ENCODE measurements at regions not wholly inside any gene's neighbourhood (a gene's known extent, or its start where the extent isn't known, plus 50 kb on each side); places are given as distances from the start of the nearest gene placed in this dataset.
"Not testable (repeated sequence)": the region's sequence is repeated elsewhere in the genome, so short reads cannot be mapped to it uniquely, and the experiment has no call there.

DNA sequence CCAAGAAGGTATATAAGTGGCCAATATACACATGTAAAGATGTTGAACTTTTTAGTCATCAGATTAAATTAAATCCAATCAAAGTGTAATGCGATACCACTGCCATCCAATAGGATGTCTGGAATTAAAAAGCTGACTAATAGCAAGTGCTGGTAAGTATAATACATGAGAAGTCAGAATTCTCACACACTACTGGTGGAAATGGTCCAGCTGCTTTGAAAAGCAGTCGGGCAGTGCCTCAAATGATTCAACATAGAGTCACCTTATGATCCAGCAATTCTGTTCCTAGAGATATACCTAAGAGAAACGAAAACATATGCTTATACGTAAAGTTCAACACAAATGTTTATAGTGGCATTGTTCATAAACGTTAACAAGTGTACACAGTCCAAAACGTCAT is 124.1 kb upstream of the MYT1L start:
- ATAC-seq (replicated peaks in 1 of 4) = no peak
- Mint-ChIP-seq H3K4me3 (no peak overlapping the region), H3K27ac (no peak overlapping the region), H3K36me3 (no peaks in the 10 kb centered on the region), H3K9me3 (no peaks in the 10 kb centered on the region), H3K27me3 (peaks cover 4 to 14% of the 10 kb centered on the region in 2 donors), H3K4me1 (no peaks in the 10 kb centered on the region)
- no CpG with 5 or more reads among the region's 6 CpGs for WGBS (ENCODE audit: insufficient coverage)
- Histone ChIP-seq H3K36me3 (ENCODE audit: control insufficient read depth in 2 of 2, extremely low read depth in 1 of 2, insufficient read depth in 1 of 2, low read length in 1 of 2) (no peaks in the 10 kb centered on the region), H3K27ac (ENCODE audit: low read length) (no peak overlapping the region), H3K9me3 (no peaks in the 10 kb centered on the region), H3K4me1 (ENCODE audit: control insufficient read depth in 1 of 2, extremely low read depth in 1 of 2, insufficient read depth in 2 of 2, low read length in 2 of 2) (no peaks in the 10 kb centered on the region), H3K27me3 (replicated peaks in 1 of 2; ENCODE audit: control insufficient read depth in 2 of 2, extremely low read depth in 1 of 2, insufficient read depth in 2 of 2, low read length in 1 of 2) (no peaks in the 10 kb centered on the region), H3K4me3 (ENCODE audit: control insufficient read depth in 1 of 2, extremely low read depth in 1 of 2, low read length in 1 of 2) (no peak overlapping the region)
- DNase-seq = no peak
- CTCF ChIA-PET = no interaction called here
- POLR2A ChIA-PET = no interaction called here

DNA sequence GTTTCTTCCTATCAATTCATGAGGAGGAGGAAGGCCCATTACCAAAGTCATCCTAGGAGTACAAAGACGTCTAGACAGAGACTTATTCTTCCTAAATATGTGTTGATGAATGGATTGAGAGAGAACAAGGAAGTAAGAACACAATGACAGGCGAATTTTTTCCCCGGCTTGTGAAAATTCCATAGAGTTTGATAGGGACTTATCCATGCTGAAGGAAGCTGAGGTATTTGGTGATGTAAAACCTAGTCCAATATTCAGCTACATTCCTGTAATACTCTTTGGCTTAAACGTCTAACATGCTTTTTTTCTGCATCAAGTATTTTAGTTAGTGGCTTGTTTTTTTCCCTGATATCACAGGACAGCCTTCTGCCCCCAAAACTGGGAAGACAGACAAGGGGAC is 121.9 kb upstream of the MYT1L start:
- Mint-ChIP-seq H3K4me1 (no peaks in the 10 kb centered on the region), H3K9me3 (no peaks in the 10 kb centered on the region), H3K36me3 (no peaks in the 10 kb centered on the region), H3K27ac (no peak overlapping the region), H3K4me3 (no peak overlapping the region), H3K27me3 (peaks cover 4 to 11% of the 10 kb centered on the region in 2 donors)
- no peak overlapping the region for H3K27ac ChIP-seq (ENCODE audit: low read length)
- ChIA-PET POLR2A (no interaction called here), CTCF (no interaction called here)
- ATAC-seq (replicated peaks in 1 of 4) (no peak), DNase-seq (no peak)
- no peaks in the 10 kb centered on the region for H3K36me3 ChIP-seq (ENCODE audit: control insufficient read depth in 2 of 2, extremely low read depth in 1 of 2, insufficient read depth in 1 of 2, low read length in 1 of 2)
- H3K9me3 ChIP-seq = no peaks in the 10 kb centered on the region
- H3K4me1 ChIP-seq (ENCODE audit: control insufficient read depth in 1 of 2, extremely low read depth in 1 of 2, insufficient read depth in 2 of 2, low read length in 2 of 2) = no peaks in the 10 kb centered on the region
- no peaks in the 10 kb centered on the region for H3K27me3 ChIP-seq (replicated peaks in 1 of 2; ENCODE audit: control insufficient read depth in 2 of 2, extremely low read depth in 1 of 2, insufficient read depth in 2 of 2, low read length in 1 of 2)
- 83% methylated on average over 2 of the region's 4 CpGs for WGBS (ENCODE audit: insufficient coverage)
- no peak overlapping the region for H3K4me3 ChIP-seq (ENCODE audit: control insufficient read depth in 1 of 2, extremely low read depth in 1 of 2, low read length in 1 of 2)

DNA sequence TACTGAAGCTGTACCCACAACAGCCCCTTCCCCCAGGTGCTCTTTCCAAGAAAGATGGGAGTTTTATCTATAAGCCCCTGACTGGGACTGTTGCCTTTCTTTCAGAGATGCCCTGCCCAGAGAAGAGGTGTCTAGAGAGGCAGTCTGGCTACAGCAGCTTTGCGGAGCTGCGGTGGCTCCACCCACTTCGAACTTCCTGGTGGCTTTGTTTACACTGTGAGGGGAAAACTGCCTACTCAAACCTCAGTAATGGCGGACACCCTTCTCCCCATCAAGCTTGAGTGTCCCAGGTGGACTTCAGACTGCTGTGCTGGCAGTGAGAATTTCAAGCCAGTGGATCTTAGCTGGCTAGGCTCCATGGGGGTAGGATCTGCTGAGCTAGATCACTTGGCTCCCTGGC is 120.2 kb upstream of the MYT1L start:
- H3K4me3 Mint-ChIP-seq, H3K4me1 Mint-ChIP-seq: not testable (repeated sequence)
- peaks cover 4 to 11% of the 10 kb centered on the region in 2 donors for H3K27me3 Mint-ChIP-seq

DNA sequence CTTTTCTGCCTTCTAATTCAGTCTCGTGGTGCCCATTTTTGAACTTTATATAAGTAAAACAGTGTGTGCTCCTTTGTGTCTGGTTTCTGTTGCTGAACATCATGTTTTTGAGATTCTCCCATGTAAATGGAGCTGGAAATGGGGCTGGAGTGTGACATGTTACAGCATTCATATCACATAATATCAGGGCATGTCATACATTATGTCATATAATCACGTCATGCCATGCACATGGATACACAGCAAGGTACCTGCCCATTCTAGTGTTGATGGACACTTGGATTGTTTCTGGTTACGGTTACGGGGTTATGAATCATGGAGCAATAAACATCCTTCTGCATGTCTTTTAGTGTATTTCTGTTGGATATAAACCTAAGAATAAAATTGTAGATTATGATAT is 117.1 kb upstream of the MYT1L start:
- Histone ChIP-seq H3K27me3 (replicated peaks in 1 of 2; ENCODE audit: control insufficient read depth in 2 of 2, extremely low read depth in 1 of 2, insufficient read depth in 2 of 2, low read length in 1 of 2) (peaks cover 0 to 8% of the 10 kb centered on the region in 2 experiments), H3K27ac (ENCODE audit: low read length) (no peak overlapping the region), H3K4me1 (ENCODE audit: control insufficient read depth in 1 of 2, extremely low read depth in 1 of 2, insufficient read depth in 2 of 2, low read length in 2 of 2) (no peaks in the 10 kb centered on the region), H3K9me3 (no peaks in the 10 kb centered on the region), H3K36me3 (ENCODE audit: control insufficient read depth in 2 of 2, extremely low read depth in 1 of 2, insufficient read depth in 1 of 2, low read length in 1 of 2) (no peaks in the 10 kb centered on the region), H3K4me3 (ENCODE audit: control insufficient read depth in 1 of 2, extremely low read depth in 1 of 2, low read length in 1 of 2) (no peak overlapping the region)
- WGBS (ENCODE audit: insufficient coverage) = 60% methylated on average over 1 of the region's 4 CpGs
- ChIA-PET POLR2A (no interaction called here), CTCF (no interaction called here)
- Mint-ChIP-seq H3K36me3 (no peaks in the 10 kb centered on the region), H3K27ac (no peak overlapping the region), H3K9me3 (no peaks in the 10 kb centered on the region), H3K4me3 (no peak overlapping the region), H3K4me1 (no peaks in the 10 kb centered on the region), H3K27me3 (peaks cover 3 to 4% of the 10 kb centered on the region in 2 donors)
- DNase-seq = no peak
- no peak for ATAC-seq (replicated peaks in 1 of 4)

More for the DNA sequence above, 120.2 kb upstream of the MYT1L start:
- H3K27me3 ChIP-seq (replicated peaks in 1 of 2; ENCODE audit: control insufficient read depth in 2 of 2, extremely low read depth in 1 of 2, insufficient read depth in 2 of 2, low read length in 1 of 2); H3K27ac ChIP-seq (ENCODE audit: low read length); DNase-seq; CTCF ChIA-PET; H3K4me3 ChIP-seq (ENCODE audit: control insufficient read depth in 1 of 2, extremely low read depth in 1 of 2, low read length in 1 of 2); ATAC-seq (replicated peaks in 1 of 4); H3K36me3 ChIP-seq (ENCODE audit: control insufficient read depth in 2 of 2, extremely low read depth in 1 of 2, insufficient read depth in 1 of 2, low read length in 1 of 2); H3K9me3 Mint-ChIP-seq; H3K9me3 ChIP-seq; H3K4me1 ChIP-seq (ENCODE audit: control insufficient read depth in 1 of 2, extremely low read depth in 1 of 2, insufficient read depth in 2 of 2, low read length in 2 of 2); H3K36me3 Mint-ChIP-seq; H3K27ac Mint-ChIP-seq; POLR2A ChIA-PET: not testable (repeated sequence)
- 80% methylated on average over 1 of the region's 4 CpGs for WGBS (ENCODE audit: insufficient coverage)

GRCh38 chr2:2422621-2423020 is 91.5 kb upstream of the MYT1L start:
- H3K27ac Mint-ChIP-seq = no peak overlapping the region
- POLR2A ChIA-PET = interaction anchor here in 1 of 2 donors (0.6 kb wide), 1 partner anchor 9 kb away, joined by 5 read pairs; no protein-coding TSS in a partner anchor

DNA sequence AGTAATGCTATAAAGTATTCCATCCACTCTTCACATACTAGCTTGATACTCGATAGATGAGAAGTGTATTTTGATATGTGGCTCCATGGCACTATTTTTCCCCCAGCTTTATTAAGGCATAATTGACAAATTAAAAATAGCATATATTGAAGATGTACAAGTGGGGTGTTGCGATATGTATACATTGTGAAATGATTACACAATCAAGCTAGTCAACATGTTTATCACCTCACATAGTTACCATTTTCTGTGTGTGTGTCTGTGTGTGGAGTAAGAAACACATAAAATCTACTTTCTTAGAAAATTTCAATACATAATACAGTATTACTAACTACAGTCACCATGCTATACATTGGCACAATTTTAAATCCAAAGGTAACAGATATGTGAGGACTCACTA is 82.5 kb upstream of the MYT1L start:
- peaks cover 0 to 3% (median 0%) of the 10 kb centered on the region in 3 donors for H3K9me3 Mint-ChIP-seq
- ChIA-PET POLR2A (interaction anchor here in 1 of 2 donors (0.6 kb wide), 1 partner anchor 9 kb away, joined by 5 read pairs; no protein-coding TSS in a partner anchor), CTCF (interaction anchor here in 1 of 2 donors (0.6 kb wide), 2 partner anchors 345 to 1100 kb away, joined by 4 read pairs; no protein-coding TSS in a partner anchor)
- H3K36me3 Mint-ChIP-seq = no peaks in the 10 kb centered on the region
- Histone ChIP-seq H3K4me1 (ENCODE audit: control insufficient read depth in 1 of 2, extremely low read depth in 1 of 2, insufficient read depth in 2 of 2, low read length in 2 of 2) (no peaks in the 10 kb centered on the region), H3K4me3 (ENCODE audit: control insufficient read depth in 1 of 2, extremely low read depth in 1 of 2, low read length in 1 of 2) (no peak overlapping the region), H3K9me3 (no peaks in the 10 kb centered on the region), H3K27me3 (replicated peaks in 1 of 2; ENCODE audit: control insufficient read depth in 2 of 2, extremely low read depth in 1 of 2, insufficient read depth in 2 of 2, low read length in 1 of 2) (no peaks in the 10 kb centered on the region), H3K27ac (ENCODE audit: low read length) (no peak overlapping the region), H3K36me3 (ENCODE audit: control insufficient read depth in 2 of 2, extremely low read depth in 1 of 2, insufficient read depth in 1 of 2, low read length in 1 of 2) (no peaks in the 10 kb centered on the region)
- DNase-seq = no peak
- no peaks in the 10 kb centered on the region for H3K4me1 Mint-ChIP-seq
- no peak overlapping the region for H3K27ac Mint-ChIP-seq
- no peaks in the 10 kb centered on the region for H3K27me3 Mint-ChIP-seq
- no CpG with 5 or more reads among the region's 2 CpGs for WGBS (ENCODE audit: insufficient coverage)
- no peak for ATAC-seq (replicated peaks in 1 of 4)
- no peak overlapping the region for H3K4me3 Mint-ChIP-seq

More at GRCh38 chr2:2422621-2423020, 91.5 kb upstream of the MYT1L start:
- Histone ChIP-seq H3K9me3 (no peaks in the 10 kb centered on the region), H3K4me1 (ENCODE audit: control insufficient read depth in 1 of 2, extremely low read depth in 1 of 2, insufficient read depth in 2 of 2, low read length in 2 of 2) (no peaks in the 10 kb centered on the region), H3K4me3 (ENCODE audit: control insufficient read depth in 1 of 2, extremely low read depth in 1 of 2, low read length in 1 of 2) (no peak overlapping the region), H3K27me3 (replicated peaks in 1 of 2; ENCODE audit: control insufficient read depth in 2 of 2, extremely low read depth in 1 of 2, insufficient read depth in 2 of 2, low read length in 1 of 2) (peaks cover 0 to 5% of the 10 kb centered on the region in 2 experiments), H3K27ac (ENCODE audit: low read length) (no peak overlapping the region), H3K36me3 (ENCODE audit: control insufficient read depth in 2 of 2, extremely low read depth in 1 of 2, insufficient read depth in 1 of 2, low read length in 1 of 2) (no peaks in the 10 kb centered on the region)
- CTCF ChIA-PET = no interaction called here
- H3K9me3 Mint-ChIP-seq = no peaks in the 10 kb centered on the region
- no peak for DNase-seq
- no peak overlapping the region for H3K4me3 Mint-ChIP-seq
- no peaks in the 10 kb centered on the region for H3K36me3 Mint-ChIP-seq
- no peak for ATAC-seq (replicated peaks in 1 of 4)
- peaks cover 0 to 2% of the 10 kb centered on the region in 2 donors for H3K27me3 Mint-ChIP-seq
- no peaks in the 10 kb centered on the region for H3K4me1 Mint-ChIP-seq
- no CpG with 5 or more reads among the region's 5 CpGs for WGBS (ENCODE audit: insufficient coverage)

DNA sequence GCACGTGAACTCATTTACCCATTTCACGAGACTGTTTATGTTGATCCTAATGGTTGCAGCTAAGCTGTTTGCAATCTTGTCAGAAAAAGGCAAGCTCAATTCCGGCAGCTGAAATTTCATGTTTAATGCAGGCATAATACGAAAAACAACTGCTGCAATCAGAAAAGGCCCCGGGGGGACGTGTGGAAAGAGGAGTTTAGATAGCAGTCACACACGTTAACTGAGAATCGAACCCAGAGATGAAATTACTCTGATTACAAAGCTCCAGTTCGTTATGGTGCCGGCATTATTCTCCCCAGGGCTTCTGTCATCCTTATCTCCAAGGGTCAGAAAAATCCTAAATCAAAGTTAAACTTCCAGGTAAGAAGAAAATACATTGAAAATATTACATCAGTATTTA is 79.9 kb upstream of the MYT1L start:
- Mint-ChIP-seq H3K4me3 (no peak overlapping the region), H3K4me1 (no peaks in the 10 kb centered on the region), H3K9me3 (peaks cover 0 to 11% (median 3%) of the 10 kb centered on the region in 3 donors), H3K27me3 (no peaks in the 10 kb centered on the region), H3K36me3 (no peaks in the 10 kb centered on the region), H3K27ac (no peak overlapping the region)
- 78% methylated on average over 6 of the region's 10 CpGs for WGBS (ENCODE audit: insufficient coverage)
- no peak overlapping the region for H3K27ac ChIP-seq (ENCODE audit: low read length)
- POLR2A ChIA-PET = no interaction called here
- CTCF ChIA-PET = interaction anchor here in 1 of 2 donors (0.6 kb wide), 1 partner anchor 17 kb away, joined by 3 read pairs; no protein-coding TSS in a partner anchor
- DNase-seq (no peak), ATAC-seq (replicated peaks in 1 of 4) (no peak)
- H3K4me3 ChIP-seq (ENCODE audit: control insufficient read depth in 1 of 2, extremely low read depth in 1 of 2, low read length in 1 of 2) = no peak overlapping the region
- H3K27me3 ChIP-seq (replicated peaks in 1 of 2; ENCODE audit: control insufficient read depth in 2 of 2, extremely low read depth in 1 of 2, insufficient read depth in 2 of 2, low read length in 1 of 2) = no peaks in the 10 kb centered on the region
- H3K4me1 ChIP-seq (ENCODE audit: control insufficient read depth in 1 of 2, extremely low read depth in 1 of 2, insufficient read depth in 2 of 2, low read length in 2 of 2) = no peaks in the 10 kb centered on the region
- no peaks in the 10 kb centered on the region for H3K9me3 ChIP-seq
- no peaks in the 10 kb centered on the region for H3K36me3 ChIP-seq (ENCODE audit: control insufficient read depth in 2 of 2, extremely low read depth in 1 of 2, insufficient read depth in 1 of 2, low read length in 1 of 2)

All from T-cell (primary cell).